HEK293 (cell line): ENCODE measurements at regions not wholly inside any gene's neighbourhood (a gene's known extent, or its start where the extent isn't known, plus 50 kb on each side); places are given as distances from the start of the nearest gene placed in this dataset.

Source experiments
- CTCF ChIA-PET: fragments of 350-600 bp; formaldehyde crosslinking; extraction: SDS; loops from one replicate; lab custom pipeline; 2021; ENCODE audit warnings: antibody characterized with exemption; lab: Yijun Ruan, JAX
- POLR2A ChIA-PET: fragments of 300-600 bp; formaldehyde crosslinking; extraction: SDS; loops from one replicate; lab custom pipeline; 2020; ENCODE audit warnings: antibody characterized with exemption, inconsistent platforms; lab: Yijun Ruan, JAX
- H3K27ac ChIP-seq: fragments of 200-500 bp; sonication (Bioruptor generic); 2 replicates; pipeline ENCODE4 v1.5.1; 2014; ENCODE audit warnings: low read depth, low read length, control low read depth, inconsistent platforms; ENCODE audit errors: extremely low read depth
- H3K36me3 ChIP-seq, 2 experiments: fragments of 200-500 bp in 1 of 2; sonication (Bioruptor generic) in 1 of 2; 1 replicate in 1 of 2; 2 replicates in 1 of 2; pipeline ENCODE4 v1.5.1; 2014 to 2017; ENCODE audit warnings: inconsistent platforms in 2 of 2, low read length in 2 of 2; ENCODE audit not compliant: control insufficient read depth in 2 of 2, insufficient read depth in 1 of 2
- H3K4me1 ChIP-seq: fragments of 200-500 bp; sonication (Bioruptor generic); 2 replicates; pipeline ENCODE4 v1.5.1; 2014; ENCODE audit warnings: mild to moderate bottlenecking, low read length, inconsistent platforms; ENCODE audit not compliant: control insufficient read depth, insufficient read depth
- H3K4me3 ChIP-seq: 2 replicates; pipeline ENCODE4 v1.5.1; 2011; ENCODE audit warnings: low read depth, mild to moderate bottlenecking, control low read depth, low read length, moderate library complexity
- H3K9me3 ChIP-seq: fragments of 200-500 bp; sonication (Bioruptor generic); 2 replicates; pipeline ENCODE4 v1.5.1; 2014; ENCODE audit warnings: low read depth, low read length, inconsistent platforms; ENCODE audit not compliant: control insufficient read depth, insufficient read depth
- FEZF1 ChIP-seq: fragments of 450-650 bp; formaldehyde crosslinking; IDR thresholded peaks from 2 replicates; pipeline ENCODE4 v1.5.1; 2016; ENCODE audit warnings: missing biosample characterization, missing genetic modification characterization
- GLIS1 ChIP-seq: fragments of 450-650 bp; formaldehyde crosslinking; IDR thresholded peaks from 2 replicates; pipeline ENCODE4 v1.5.1; 2016; ENCODE audit warnings: missing biosample characterization, missing genetic modification characterization
- ZNF16 ChIP-seq: fragments of 450-650 bp; formaldehyde crosslinking; IDR thresholded peaks from 2 replicates; pipeline ENCODE4 v1.5.1; 2016; ENCODE audit warnings: low read depth, missing biosample characterization, missing genetic modification characterization
- ZNF223 ChIP-seq: fragments of 450-650 bp; formaldehyde crosslinking; IDR thresholded peaks from 2 replicates; pipeline ENCODE4 v1.5.1; 2016; ENCODE audit warnings: missing biosample characterization, missing genetic modification characterization
- ZNF274 ChIP-seq, 2 experiments: fragments of 200-500 bp in 1 of 2; fragments of 450-650 bp in 1 of 2; sonication (Bioruptor generic) in 1 of 2; formaldehyde crosslinking in 1 of 2; IDR thresholded peaks; 2 replicates each; pipeline versions ENCODE4 v1.5.1 to v1.6.1; 2014 to 2016; ENCODE audit warnings: borderline replicate concordance in 1 of 2, inconsistent platforms in 1 of 2, low read length in 1 of 2, missing biosample characterization in 1 of 2, missing genetic modification characterization in 1 of 2
- ZNF510 ChIP-seq: fragments of 450-650 bp; formaldehyde crosslinking; IDR thresholded peaks from 2 replicates; pipeline ENCODE4 v1.5.1; 2018; ENCODE audit warnings: mild to moderate bottlenecking, missing genetic modification characterization, missing biosample characterization; ENCODE audit not compliant: insufficient replicate concordance
- ZNF544 ChIP-seq: fragments of 450-650 bp; formaldehyde crosslinking; IDR thresholded peaks from 2 replicates; pipeline ENCODE4 v1.5.0; 2017; ENCODE audit warnings: missing biosample characterization, missing genetic modification characterization
- ZNF629 ChIP-seq: fragments of 450-650 bp; formaldehyde crosslinking; IDR thresholded peaks from 2 replicates; pipeline ENCODE4 v1.5.1; 2017; ENCODE audit warnings: missing biosample characterization, missing genetic modification characterization
- ZNF777 ChIP-seq: fragments of 450-650 bp; formaldehyde crosslinking; IDR thresholded peaks from 2 replicates; pipeline ENCODE4 v1.5.1; 2017; ENCODE audit warnings: missing biosample characterization, missing genetic modification characterization, borderline replicate concordance
- ZSCAN23 ChIP-seq: fragments of 450-650 bp; formaldehyde crosslinking; IDR thresholded peaks from 2 replicates; pipeline ENCODE4 v1.5.1; 2016; ENCODE audit warnings: missing biosample characterization, missing genetic modification characterization
- TF ChIP-seq, protein P1 (sequence below): fragments of 450-650 bp; formaldehyde crosslinking; IDR thresholded peaks from 2 replicates; pipeline ENCODE4 v1.5.1; 2017; ENCODE audit warnings: missing biosample characterization, mild to moderate bottlenecking, missing genetic modification characterization, moderate library complexity
- TF ChIP-seq, protein P2 (sequence below): fragments of 450-650 bp; formaldehyde crosslinking; IDR thresholded peaks from 2 replicates; pipeline ENCODE4 v1.5.1; 2016; ENCODE audit warnings: missing biosample characterization, missing genetic modification characterization
- TF ChIP-seq, protein P3 (sequence below): fragments of 450-650 bp; formaldehyde crosslinking; IDR thresholded peaks from 2 replicates; pipeline ENCODE4 v1.5.1; 2017; ENCODE audit warnings: missing biosample characterization, missing genetic modification characterization
- TF ChIP-seq, protein P4 (sequence below): fragments of 450-650 bp; formaldehyde crosslinking; IDR thresholded peaks from 2 replicates; pipeline ENCODE4 v1.5.1; 2017; ENCODE audit warnings: missing biosample characterization, missing genetic modification characterization

DNA sequence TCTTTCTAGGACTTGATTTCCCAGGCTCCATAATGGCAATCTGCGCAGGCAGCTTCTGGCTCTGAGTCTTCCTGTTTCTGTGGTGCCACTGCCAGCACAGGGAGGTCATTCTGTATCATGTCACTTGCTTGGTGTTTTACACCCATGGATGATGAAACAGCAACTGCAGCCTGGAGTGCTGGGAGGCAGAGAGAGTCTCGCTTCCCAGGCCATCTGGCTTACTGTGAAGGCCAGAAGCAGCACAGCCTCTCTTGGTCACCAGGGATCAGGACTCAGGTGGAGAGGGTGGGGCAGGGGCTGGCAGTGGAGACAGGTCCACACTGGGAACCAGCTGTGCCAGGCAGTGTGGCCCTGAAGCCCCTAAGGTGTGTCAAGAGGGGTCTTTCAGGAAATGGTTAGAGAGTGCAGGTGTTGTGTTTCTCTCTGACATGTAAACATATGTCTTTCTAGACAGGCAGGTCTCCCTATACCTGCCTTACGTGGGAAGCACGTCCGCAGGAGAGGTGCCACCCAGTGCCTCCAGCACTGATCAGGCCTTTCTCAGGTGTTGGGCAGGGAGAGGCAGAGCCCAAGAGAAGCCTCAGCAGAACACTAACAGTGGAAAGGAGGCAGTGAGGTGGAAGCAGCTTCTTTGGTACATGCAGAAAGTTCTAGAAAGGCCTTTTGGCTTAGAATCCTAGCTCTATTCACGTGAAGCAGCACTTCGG, 71.4 kb downstream of the INSIG1 start:
- Histone ChIP-seq H3K4me1 (no peaks in the 10 kb centered on the region), H3K9me3 (no peaks in the 10 kb centered on the region), H3K27ac (no peak overlapping the region), H3K4me3 (no peak overlapping the region)
- TF ChIP-seq, protein P1, sequence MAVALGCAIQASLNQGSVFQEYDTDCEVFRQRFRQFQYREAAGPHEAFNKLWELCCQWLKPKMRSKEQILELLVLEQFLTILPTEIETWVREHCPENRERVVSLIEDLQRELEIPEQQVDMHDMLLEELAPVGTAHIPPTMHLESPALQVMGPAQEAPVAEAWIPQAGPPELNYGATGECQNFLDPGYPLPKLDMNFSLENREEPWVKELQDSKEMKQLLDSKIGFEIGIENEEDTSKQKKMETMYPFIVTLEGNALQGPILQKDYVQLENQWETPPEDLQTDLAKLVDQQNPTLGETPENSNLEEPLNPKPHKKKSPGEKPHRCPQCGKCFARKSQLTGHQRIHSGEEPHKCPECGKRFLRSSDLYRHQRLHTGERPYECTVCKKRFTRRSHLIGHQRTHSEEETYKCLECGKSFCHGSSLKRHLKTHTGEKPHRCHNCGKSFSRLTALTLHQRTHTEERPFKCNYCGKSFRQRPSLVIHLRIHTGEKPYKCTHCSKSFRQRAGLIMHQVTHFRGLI (tag by site-specific recombination), result no peak
- no peak for TF ChIP-seq ZNF544 (tag by site-specific recombination)
- TF ChIP-seq ZNF629 (tag by site-specific recombination), result no peak
- TF ChIP-seq FEZF1 (tag by site-specific recombination), result no peak
- TF ChIP-seq, protein P2, sequence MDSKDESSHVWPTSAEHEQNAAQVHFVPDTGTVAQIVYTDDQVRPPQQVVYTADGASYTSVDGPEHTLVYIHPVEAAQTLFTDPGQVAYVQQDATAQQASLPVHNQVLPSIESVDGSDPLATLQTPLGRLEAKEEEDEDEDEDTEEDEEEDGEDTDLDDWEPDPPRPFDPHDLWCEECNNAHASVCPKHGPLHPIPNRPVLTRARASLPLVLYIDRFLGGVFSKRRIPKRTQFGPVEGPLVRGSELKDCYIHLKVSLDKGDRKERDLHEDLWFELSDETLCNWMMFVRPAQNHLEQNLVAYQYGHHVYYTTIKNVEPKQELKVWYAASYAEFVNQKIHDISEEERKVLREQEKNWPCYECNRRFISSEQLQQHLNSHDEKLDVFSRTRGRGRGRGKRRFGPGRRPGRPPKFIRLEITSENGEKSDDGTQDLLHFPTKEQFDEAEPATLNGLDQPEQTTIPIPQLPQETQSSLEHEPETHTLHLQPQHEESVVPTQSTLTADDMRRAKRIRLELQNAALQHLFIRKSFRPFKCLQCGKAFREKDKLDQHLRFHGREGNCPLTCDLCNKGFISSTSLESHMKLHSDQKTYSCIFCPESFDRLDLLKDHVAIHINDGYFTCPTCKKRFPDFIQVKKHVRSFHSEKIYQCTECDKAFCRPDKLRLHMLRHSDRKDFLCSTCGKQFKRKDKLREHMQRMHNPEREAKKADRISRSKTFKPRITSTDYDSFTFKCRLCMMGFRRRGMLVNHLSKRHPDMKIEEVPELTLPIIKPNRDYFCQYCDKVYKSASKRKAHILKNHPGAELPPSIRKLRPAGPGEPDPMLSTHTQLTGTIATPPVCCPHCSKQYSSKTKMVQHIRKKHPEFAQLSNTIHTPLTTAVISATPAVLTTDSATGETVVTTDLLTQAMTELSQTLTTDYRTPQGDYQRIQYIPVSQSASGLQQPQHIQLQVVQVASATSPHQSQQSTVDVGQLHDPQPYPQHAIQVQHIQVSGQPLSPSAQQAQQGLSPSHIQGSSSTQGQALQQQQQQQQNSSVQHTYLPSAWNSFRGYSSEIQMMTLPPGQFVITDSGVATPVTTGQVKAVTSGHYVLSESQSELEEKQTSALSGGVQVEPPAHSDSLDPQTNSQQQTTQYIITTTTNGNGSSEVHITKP (tag by site-specific recombination), result no peak
- no peak for TF ChIP-seq ZNF16 (tag by site-specific recombination)
- TF ChIP-seq, protein P3, sequence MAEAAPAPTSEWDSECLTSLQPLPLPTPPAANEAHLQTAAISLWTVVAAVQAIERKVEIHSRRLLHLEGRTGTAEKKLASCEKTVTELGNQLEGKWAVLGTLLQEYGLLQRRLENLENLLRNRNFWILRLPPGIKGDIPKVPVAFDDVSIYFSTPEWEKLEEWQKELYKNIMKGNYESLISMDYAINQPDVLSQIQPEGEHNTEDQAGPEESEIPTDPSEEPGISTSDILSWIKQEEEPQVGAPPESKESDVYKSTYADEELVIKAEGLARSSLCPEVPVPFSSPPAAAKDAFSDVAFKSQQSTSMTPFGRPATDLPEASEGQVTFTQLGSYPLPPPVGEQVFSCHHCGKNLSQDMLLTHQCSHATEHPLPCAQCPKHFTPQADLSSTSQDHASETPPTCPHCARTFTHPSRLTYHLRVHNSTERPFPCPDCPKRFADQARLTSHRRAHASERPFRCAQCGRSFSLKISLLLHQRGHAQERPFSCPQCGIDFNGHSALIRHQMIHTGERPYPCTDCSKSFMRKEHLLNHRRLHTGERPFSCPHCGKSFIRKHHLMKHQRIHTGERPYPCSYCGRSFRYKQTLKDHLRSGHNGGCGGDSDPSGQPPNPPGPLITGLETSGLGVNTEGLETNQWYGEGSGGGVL, result no peak
- TF ChIP-seq ZNF777 (tag by site-specific recombination), result no peak
- TF ChIP-seq, all 188 proteins: peak for 0
- CTCF ChIA-PET, result interaction anchor here (0.6 to 1.6 kb wide), 2 partner anchors 24 to 229 kb away, joined by 3 read pairs; no protein-coding TSS in a partner anchor
- no peaks in the 10 kb centered on the region for H3K36me3 ChIP-seq
- POLR2A ChIA-PET, result no interaction called here

DNA sequence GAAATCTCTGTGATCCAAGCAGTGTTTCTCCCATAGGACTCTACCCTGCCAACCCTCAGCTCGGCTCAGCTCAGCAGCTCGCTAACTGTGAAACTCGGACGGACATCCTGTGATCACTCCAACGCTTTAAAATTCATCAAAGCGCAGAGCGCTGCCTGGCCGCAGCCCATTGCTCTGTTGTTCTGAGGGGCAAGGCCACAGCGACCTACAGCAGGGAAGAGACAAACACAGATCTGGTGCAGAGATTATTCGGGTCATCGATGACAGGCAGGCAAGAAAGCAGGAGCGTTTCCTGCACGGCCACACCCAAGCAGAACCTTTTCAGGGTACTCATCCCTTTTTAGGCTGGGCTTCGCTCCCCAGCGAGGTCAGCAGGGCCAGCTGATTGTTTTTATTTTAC, 72.1 kb downstream of the INSIG1 start:
- TF ChIP-seq ZSCAN23 (no peak), ZNF274 (IDR thresholded peaks at IDR 0.05; ENCODE audit: low read length) (no peak), ZNF274 (tag by site-specific recombination; IDR thresholded peaks at IDR 0.05; ENCODE audit: borderline replicate concordance) (no peak), ZNF223 (no peak), GLIS1 (tag by site-specific recombination) (no peak), ZNF510 (tag by site-specific recombination) (no peak)
- TF ChIP-seq, protein P4, sequence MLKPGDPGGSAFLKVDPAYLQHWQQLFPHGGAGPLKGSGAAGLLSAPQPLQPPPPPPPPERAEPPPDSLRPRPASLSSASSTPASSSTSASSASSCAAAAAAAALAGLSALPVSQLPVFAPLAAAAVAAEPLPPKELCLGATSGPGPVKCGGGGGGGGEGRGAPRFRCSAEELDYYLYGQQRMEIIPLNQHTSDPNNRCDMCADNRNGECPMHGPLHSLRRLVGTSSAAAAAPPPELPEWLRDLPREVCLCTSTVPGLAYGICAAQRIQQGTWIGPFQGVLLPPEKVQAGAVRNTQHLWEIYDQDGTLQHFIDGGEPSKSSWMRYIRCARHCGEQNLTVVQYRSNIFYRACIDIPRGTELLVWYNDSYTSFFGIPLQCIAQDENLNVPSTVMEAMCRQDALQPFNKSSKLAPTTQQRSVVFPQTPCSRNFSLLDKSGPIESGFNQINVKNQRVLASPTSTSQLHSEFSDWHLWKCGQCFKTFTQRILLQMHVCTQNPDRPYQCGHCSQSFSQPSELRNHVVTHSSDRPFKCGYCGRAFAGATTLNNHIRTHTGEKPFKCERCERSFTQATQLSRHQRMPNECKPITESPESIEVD (tag by site-specific recombination), result no peak
- Histone ChIP-seq H3K27ac (no peak overlapping the region), H3K4me3 (no peak overlapping the region), H3K36me3 (no peaks in the 10 kb centered on the region), H3K9me3 (no peaks in the 10 kb centered on the region), H3K4me1 (no peaks in the 10 kb centered on the region; the same call in 1 of the 2 replicates)
- POLR2A ChIA-PET, result no interaction called here
- CTCF ChIA-PET, result interaction anchor here (0.6 to 1.6 kb wide), 2 partner anchors 14 to 25 kb away, joined by 3 read pairs; no protein-coding TSS in a partner anchor
